AG04449 (cell line): ENCODE measurements at regions not wholly inside any gene's neighbourhood (a gene's known extent, or its start where the extent isn't known, plus 50 kb on each side); places are given as distances from the start of the nearest gene placed in this dataset.

ENCODE experiments used
- CTCF ChIA-PET: fragments of 350-600 bp; formaldehyde crosslinking; extraction: SDS; loops from one replicate; lab custom pipeline; 2021; ENCODE audit warnings: antibody characterized with exemption; lab: Yijun Ruan, JAX
- POLR2A ChIA-PET: fragments of 400-600, 350-600 bp; formaldehyde crosslinking; extraction: SDS; loops from one replicate; lab custom pipeline; 2020; ENCODE audit warnings: antibody characterized with exemption, inconsistent platforms; lab: Yijun Ruan, JAX
- DNase-seq: peaks from one replicate; pipeline ENCODE4 v3.0.0-alpha.2; 2010; ENCODE audit warnings: low read depth, low spot score
- H3K4me3 ChIP-seq: 2 replicates; pipeline ENCODE4 v1.5.1; 2011; ENCODE audit warnings: low read depth, mild to moderate bottlenecking, control low read depth, low read length
- CTCF ChIP-seq: IDR thresholded peaks from one replicate; pipeline ENCODE4 v1.5.1; 2011; ENCODE audit warnings: mild to moderate bottlenecking, moderate library complexity, low read length, control low read depth, inconsistent platforms; ENCODE audit not compliant: insufficient read depth; ENCODE audit errors: missing control alignments

GRCh38 chr22:49371325-49372110, 456.2 kb downstream of the BRD1 start:
- ChIA-PET POLR2A (no interaction called here), CTCF (no interaction called here)
- no peak for TF ChIP-seq CTCF
- DNase-seq = no peak
- H3K4me3 ChIP-seq = no peak overlapping the region

GRCh38 chr22:49370627-49371301, 456.9 kb downstream of the BRD1 start:
- ChIA-PET POLR2A (no interaction called here), CTCF (no interaction called here)
- no peak for DNase-seq
- TF ChIP-seq CTCF = no peak
- H3K4me3 ChIP-seq = no peak overlapping the region

- H3K4me3 ChIP-seq = no peak overlapping the region
- no peak for TF ChIP-seq CTCF
- POLR2A ChIA-PET = no interaction called here
- DNase-seq = no peak
- CTCF ChIA-PET = no interaction called here
Measured at GRCh38 chr22:49369726-49370626, 457.7 kb downstream of the BRD1 start.

DNA sequence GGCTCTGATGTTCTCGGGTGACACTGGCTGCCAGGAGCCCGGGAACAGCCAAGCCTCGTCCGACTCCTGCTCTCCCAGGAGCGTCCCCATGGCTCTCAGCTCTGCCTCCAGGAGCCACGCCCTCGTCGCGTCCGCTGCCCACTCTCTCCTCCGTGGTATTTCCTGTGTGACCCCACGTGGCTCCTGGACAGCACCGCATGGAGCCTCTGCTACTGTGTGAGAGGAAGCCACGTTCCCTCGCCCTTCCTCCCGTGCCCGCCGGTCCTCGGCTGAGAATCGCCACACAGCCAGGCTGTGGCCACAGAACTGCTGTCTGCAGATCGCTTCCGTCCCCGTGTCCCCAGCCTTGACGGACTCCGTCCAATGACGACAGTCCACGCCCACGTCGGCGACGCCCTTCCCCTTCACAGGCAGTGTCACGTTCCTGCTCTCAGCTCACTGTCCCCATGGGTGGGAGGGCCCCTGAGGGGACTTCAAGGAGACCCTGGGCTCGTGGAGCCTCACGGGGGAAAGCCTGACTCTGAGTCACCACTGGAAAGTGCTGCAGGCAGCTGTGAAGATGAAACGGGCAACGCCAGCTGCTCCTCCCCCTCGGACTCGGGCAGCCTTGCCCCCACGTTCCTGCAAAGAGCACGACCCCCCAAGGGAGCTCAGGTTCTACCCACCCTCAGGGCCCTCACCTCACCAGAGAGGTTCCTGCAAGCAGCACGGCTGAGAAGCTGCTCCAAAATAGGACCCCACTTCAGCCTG, 458.5 kb downstream of the BRD1 start:
- no peak for TF ChIP-seq CTCF
- H3K4me3 ChIP-seq = no peak overlapping the region
- no peak for DNase-seq
- CTCF ChIA-PET = no interaction called here
- POLR2A ChIA-PET = no interaction called here

DNA sequence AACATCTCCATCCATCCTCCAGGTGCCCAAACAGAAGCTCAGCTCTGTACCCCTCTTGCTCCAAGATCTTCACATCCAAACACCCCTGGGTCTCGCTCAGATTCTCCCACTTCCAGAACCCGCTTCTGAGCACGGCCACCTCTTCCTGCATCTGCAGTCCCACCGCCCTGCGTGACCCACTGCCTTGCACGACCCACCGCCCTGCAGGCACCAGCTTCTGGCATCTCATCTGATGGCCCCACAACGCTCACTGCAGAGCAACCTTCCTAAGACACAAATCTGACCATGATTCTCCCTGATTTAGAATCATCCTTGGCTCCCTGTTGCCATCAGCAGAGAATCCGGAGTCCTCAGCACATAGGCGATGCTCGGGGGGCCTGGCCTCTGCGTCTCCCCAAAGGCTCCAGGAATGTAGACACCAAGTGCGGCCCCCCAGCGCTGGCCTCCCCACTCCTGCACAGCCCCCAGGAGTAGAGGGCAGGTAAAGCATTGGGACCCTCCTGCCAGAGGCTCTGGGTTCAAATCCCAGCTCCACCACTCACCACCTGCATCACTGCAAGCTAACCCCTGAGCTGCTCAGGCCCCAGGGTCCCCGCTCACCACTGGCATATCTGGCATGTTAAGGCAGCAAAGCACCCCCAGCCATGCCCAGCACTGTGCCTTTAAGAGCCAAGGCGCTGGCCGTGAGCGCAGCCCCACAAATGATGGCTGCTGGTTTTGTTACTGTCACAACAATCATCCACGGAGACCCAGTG, 459.3 kb downstream of the BRD1 start:
- TF ChIP-seq CTCF = no peak
- CTCF ChIA-PET = no interaction called here
- POLR2A ChIA-PET = no interaction called here
- H3K4me3 ChIP-seq = no peak overlapping the region
- DNase-seq = no peak
